Fibroblast of the conjunctiva (primary cell): ENCODE measurements at regions not wholly inside any gene's neighbourhood (a gene's known extent, or its start where the extent isn't known, plus 50 kb on each side); places are given as distances from the start of the nearest gene placed in this dataset.

ENCODE experiments used
- DNase-seq: peaks from one replicate; pipeline ENCODE4 v3.0.0-alpha.2; 2010; ENCODE audit warnings: low read depth

DNA sequence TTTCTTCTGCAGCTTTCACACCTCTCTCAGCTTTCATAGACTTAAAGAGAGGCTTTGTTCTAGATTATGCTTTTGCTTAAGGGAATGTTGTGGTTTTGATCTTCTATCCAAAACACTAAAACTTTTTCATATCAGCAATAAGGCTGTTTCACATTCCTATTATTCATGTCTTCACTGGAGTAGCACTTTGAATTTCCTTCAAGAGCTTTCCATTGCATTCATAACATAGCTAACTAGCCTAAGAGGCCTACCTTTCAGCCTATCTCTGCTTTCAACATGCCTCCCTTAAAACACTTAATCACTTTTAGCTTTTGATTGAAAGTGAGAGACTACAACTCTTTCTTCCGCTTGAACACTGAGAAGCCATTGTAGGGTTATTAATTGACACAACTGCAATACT is 1117.0 kb upstream of the PHF14 start:
- DNase-seq, result no peak

GRCh38 chr7:9863545-9863944 is 1110.1 kb upstream of the PHF14 start:
- no peak for DNase-seq

- no peak for DNase-seq
These were observed 1104.5 kb upstream of the PHF14 start for GRCh38 chr7:9869151-9869550.

- DNase-seq, result no peak
These were observed 1104.1 kb upstream of the PHF14 start for GRCh38 chr7:9869566-9869965.

DNA sequence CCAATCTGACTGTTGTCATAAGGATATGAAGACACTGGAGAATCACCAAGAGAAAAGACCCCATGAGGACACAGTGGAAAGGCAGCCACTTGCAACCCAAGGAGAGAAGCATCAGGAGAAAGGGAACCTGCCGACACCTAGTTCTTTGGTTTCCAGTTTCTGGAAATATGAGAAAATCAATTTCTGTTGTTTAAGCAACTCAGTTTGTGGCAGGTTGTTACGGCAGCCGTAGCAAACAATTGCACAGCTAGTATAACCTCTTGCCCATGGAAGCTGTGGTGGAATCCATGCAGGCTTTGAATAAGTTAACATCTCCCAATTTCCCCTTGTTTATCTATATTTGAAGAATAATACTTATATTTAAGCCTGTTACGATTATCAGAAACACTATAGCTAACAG is 1103.0 kb upstream of the PHF14 start:
- no peak for DNase-seq

DNA sequence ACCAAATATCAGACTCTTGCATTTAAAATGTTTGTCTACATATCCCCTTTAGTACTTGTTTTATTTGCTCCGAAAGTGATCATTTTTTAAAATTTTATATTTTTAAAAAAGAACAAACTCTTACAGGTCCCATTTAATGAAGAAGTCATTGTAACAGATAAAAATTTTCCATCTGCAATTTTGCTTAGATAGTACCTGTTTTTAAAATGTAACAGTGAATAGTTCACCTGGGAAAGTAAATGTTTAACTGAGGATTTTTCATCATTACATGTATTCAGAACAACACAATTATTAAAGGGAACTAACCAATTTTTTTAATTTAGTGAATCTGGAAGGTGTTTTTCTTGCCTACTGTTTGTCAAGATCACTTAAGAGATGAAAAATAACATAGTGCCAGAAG is 1099.5 kb upstream of the PHF14 start:
- no peak for DNase-seq

DNA sequence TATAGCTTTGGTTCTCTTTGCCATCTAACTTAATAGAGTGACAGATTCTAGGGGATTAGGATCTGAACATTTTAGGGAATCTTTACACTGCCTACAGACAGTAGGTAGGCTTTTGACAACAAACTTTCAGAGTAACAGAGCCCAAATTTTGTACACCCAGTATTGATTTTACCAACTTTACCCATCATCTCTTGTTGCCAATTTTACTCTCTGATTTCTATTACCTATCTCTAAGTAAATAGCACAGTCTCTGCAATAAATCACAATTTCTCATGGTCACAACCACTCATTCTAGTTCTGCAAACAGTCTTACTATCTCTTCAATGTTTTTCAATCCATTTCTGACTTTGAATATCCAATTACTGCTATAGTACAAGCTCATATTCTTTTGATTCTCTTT is 1097.6 kb upstream of the PHF14 start:
- DNase-seq, result no peak

DNA sequence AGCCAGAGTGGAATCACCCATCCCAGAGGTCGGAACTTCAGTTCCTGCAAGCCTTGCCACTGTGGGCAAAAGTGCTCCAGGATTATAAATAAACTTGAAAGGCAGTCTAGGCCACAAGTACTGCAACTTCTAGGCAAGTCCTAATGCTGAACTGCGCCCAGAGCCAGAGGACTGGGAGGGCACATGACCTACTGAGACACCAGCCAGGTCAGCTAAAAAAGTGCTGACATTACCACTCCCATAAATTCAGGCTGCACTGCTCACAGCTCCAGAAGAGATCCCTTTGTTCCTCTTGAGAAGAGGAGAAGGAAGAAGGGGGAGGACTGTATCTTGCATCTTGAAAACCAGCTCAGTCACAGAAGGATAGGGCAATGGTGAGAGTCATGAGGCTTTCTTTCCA is 1084.1 kb upstream of the PHF14 start:
- no peak for DNase-seq

GRCh38 chr7:9890092-9890491 is 1083.6 kb upstream of the PHF14 start:
- DNase-seq, result no peak

DNA sequence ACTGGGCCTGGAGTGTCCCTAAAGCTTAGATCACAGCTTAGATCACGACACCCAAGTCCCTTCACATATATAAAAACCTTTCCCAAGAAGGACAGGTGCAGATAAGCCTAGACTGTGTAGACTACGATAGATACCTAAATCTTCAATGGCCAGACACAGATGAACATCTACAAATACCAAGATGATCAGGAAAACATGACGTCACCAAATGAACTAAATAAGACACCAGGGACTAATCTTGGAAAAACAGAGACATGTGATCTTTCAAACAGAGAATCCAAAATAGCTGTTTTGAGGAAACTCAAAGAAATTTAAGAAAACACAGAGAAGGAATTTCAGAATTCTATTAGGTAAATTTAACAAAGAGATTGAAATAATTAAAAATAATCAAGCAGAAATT is 1082.6 kb upstream of the PHF14 start:
- DNase-seq, result no peak

- DNase-seq, result no peak
These were observed 1073.3 kb upstream of the PHF14 start for GRCh38 chr7:9900339-9900738.

GRCh38 chr7:9921326-9921725 is 1052.3 kb upstream of the PHF14 start:
- no peak for DNase-seq

GRCh38 chr7:9937944-9938631 is 1035.6 kb upstream of the PHF14 start:
- DNase-seq, result no peak

DNA sequence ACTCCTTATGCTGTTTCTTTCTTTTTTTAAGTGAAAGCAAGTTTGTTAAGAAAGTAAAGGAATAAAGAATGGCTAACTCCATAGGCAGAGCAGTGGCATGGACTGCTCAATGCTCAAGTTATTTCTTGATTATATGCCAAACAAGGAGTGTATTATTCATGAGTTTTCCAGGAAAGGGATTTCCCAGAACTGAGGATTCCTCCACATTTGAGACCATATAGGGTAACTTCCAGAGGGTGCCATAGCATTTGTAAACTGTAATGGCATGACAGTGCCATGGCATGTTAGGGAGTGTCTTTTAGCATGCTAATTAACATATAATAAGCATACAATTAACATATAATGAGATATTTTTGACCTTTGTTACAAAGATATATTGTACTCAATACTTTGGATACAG is 1034.5 kb upstream of the PHF14 start:
- DNase-seq, result no peak

DNA sequence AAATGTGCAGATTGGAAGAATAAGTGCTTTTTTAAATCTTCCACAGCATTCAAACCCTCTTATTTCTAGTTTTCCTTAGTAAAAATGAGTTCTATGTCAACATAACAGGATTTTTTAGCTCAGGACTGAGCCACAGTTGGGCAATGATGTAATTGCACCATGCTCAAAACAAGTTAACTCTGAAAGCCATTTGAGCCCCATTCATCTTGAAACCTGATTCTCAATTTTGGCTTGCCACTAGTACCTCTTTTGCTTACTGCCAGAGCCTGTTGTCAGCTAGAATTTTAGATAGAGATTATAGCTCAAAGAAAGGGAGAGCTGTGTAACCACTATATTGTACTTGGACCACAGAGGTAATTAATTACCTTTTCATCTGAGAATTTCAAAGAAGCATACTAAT is 1028.5 kb upstream of the PHF14 start:
- DNase-seq, result no peak

GRCh38 chr7:9945857-9946256 is 1027.8 kb upstream of the PHF14 start:
- no peak for DNase-seq

DNA sequence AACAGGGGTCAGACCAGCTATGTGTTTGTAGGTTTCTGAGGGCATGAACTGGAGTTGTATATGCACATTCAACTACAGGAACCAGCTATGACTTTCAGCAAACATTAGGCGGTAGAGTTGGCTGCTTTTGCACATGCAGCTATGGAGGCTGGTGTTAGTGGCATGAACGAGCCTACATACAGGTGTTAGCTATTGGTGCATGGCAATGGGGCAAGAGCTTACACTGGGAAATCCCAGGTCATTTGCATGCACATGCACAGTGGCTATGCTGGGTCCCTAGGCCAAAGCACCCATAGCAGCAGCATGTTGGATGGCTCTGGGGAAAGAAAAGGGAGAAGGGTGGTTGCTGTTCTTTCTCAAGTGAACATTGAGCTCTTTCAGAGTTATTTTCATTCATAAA is 1018.5 kb upstream of the PHF14 start:
- DNase-seq, result no peak

DNA sequence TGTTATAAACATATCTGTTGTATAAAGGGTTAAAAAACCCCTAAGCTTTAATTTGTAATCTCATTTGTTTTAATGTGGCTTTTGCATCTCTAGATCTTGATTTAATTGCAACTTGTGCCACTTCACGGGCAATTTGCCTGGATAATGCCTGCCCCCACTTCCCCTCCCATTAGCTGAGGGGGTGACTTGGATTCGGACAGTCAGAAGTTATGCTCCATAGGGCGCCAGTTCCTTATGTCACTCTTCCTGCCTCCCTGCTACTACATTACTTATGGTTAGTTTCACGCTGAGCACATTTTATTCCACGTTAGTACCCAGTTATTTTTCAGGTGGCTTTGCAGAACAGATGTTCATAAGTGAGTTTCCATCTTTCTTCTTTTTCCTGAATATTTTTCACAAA is 1015.2 kb upstream of the PHF14 start:
- DNase-seq, result no peak

- DNase-seq, result no peak
These were observed 1013.2 kb upstream of the PHF14 start for GRCh38 chr7:9960460-9960859.

GRCh38 chr7:9961161-9961922 is 1012.3 kb upstream of the PHF14 start:
- no peak for DNase-seq

- no peak for DNase-seq
These were observed 1010.9 kb upstream of the PHF14 start for GRCh38 chr7:9962742-9963141.

DNA sequence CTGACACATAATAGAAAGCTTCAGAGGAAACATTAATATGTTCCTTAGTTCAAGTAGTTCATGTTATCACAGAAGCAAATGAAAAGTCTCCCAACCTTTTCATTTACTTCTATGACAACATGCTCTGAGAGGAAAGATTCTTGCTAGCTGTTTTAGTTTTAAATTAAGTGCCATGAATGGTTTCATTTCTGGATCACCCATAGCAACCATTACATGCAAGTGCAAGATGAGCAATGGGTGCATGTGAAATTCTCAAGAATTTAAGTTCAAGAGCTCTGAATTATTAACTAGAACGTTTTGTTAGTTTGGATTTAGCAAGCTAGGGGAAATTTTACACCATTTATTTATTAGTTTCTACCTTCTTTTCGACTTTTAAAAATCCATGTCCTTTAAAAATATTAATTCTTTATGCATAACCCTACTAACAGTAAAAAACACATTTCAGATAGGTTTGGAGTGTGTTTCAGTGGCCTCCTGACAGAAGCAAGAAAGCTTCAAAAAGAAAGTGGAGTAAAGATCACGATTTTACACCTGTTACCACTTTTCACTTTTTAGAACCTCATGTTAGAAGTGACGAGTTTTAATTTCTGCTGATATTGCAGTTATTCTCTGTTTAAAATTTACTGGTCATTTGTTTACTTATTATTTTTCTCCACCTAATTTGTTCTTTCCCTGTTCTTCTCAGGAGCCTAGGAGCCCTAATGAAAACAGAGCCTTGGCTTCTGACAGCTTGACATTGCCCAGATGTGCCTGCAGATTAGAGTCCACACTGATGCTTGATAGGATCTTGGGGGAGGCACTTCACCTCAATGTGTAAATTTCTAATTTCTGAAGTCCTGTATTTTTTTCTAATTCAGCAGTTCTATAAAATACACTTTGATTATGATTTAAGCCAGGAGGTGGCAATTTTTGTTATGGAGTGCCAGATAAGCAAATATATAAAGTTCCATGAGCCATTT is 995.3 kb upstream of the PHF14 start:
- no peak for DNase-seq
